NCI-H187 treated with DMSO at 0.1 percent for 48 hours (cell line): ENCODE measurements at regions not wholly inside any gene's neighbourhood (a gene's known extent, or its start where the extent isn't known, plus 50 kb on each side); places are given as distances from the start of the nearest gene placed in this dataset.
A peak's percentile ranks its signal among the peaks of the same experiment; 100 is the strongest.
"Not testable (repeated sequence)": the region's sequence is repeated elsewhere in the genome, so short reads cannot be mapped to it uniquely, and the experiment has no call there.

ENCODE experiments used
- DNase-seq: peaks from one replicate; lab custom pipeline; 2025; lab: John Stamatoyannopoulos, UW

GRCh38 chr20:12458241-12458640 lies 540.5 kb downstream of the BTBD3 start:
- no peak for DNase-seq

GRCh38 chr20:12464036-12464435 lies 544.7 kb upstream of the SPTLC3 start:
- no peak for DNase-seq

GRCh38 chr20:12466915-12467314 lies 541.9 kb upstream of the SPTLC3 start:
- no peak for DNase-seq

- no peak for DNase-seq
Measured at GRCh38 chr20:12467758-12468157, 541.0 kb upstream of the SPTLC3 start.

- no peak for DNase-seq
Measured at GRCh38 chr20:12482661-12483060, 526.1 kb upstream of the SPTLC3 start.

GRCh38 chr20:12502443-12502842 lies 506.3 kb upstream of the SPTLC3 start:
- no peak for DNase-seq

- DNase-seq, result no peak
Measured at GRCh38 chr20:12504779-12505178, 504.0 kb upstream of the SPTLC3 start.

GRCh38 chr20:12511499-12511898 lies 497.3 kb upstream of the SPTLC3 start:
- no peak for DNase-seq

GRCh38 chr20:12512755-12513154 lies 496.0 kb upstream of the SPTLC3 start:
- no peak for DNase-seq

GRCh38 chr20:12528104-12528503 lies 480.7 kb upstream of the SPTLC3 start:
- no peak for DNase-seq

GRCh38 chr20:12528591-12529041 lies 480.2 kb upstream of the SPTLC3 start:
- peak; percentile 69 for DNase-seq

- DNase-seq, result no peak
Measured at GRCh38 chr20:12531626-12532025, 477.1 kb upstream of the SPTLC3 start.

GRCh38 chr20:12535316-12535715 lies 473.5 kb upstream of the SPTLC3 start:
- DNase-seq, result no peak

- no peak for DNase-seq
Measured at GRCh38 chr20:12535770-12536169, 473.0 kb upstream of the SPTLC3 start.

- DNase-seq, result no peak
Measured at GRCh38 chr20:12554426-12554825, 454.3 kb upstream of the SPTLC3 start.

GRCh38 chr20:12555369-12555768 lies 453.4 kb upstream of the SPTLC3 start:
- DNase-seq, result no peak

GRCh38 chr20:12555849-12556248 lies 452.9 kb upstream of the SPTLC3 start:
- not testable (repeated sequence) for DNase-seq

GRCh38 chr20:12557224-12557623 lies 451.5 kb upstream of the SPTLC3 start:
- no peak for DNase-seq

- DNase-seq, result no peak
Measured at GRCh38 chr20:12564979-12565378, 443.8 kb upstream of the SPTLC3 start.

GRCh38 chr20:12566596-12566995 lies 442.2 kb upstream of the SPTLC3 start:
- no peak for DNase-seq

GRCh38 chr20:12570371-12570770 lies 438.4 kb upstream of the SPTLC3 start:
- DNase-seq, result no peak

GRCh38 chr20:12573442-12573841 lies 435.3 kb upstream of the SPTLC3 start:
- DNase-seq, result no peak

- DNase-seq, result no peak
Measured at GRCh38 chr20:12575352-12576095, 433.2 kb upstream of the SPTLC3 start.

GRCh38 chr20:12577213-12577612 lies 431.6 kb upstream of the SPTLC3 start:
- DNase-seq, result no peak
